ENCODE measurements at regions not wholly inside any gene's neighbourhood (a gene's known extent, or its start where the extent isn't known, plus 50 kb on each side); places are given as distances from the start of the nearest gene placed in this dataset.

DNA sequence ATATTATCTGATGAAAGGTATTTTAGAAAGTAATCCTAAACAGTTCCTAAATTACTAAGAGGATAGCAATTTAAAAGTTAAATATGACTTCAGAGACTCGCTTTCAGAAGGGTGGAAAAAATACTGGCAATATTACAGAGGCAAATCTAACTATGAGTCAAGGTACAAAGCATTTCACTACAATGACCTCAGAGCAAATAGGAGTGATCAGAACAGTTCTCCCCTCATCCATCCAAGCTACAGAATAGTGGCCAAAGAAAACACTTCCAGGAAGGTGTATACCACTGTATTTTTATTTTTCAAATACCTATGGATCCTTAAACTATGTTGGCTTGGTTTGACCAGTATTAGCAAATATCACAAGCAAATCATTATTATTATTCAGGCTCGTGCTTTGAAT lies 112.8 kb upstream of the ODAD2 start:
- Histone ChIP-seq H3K9me2 (replicated peaks; ENCODE audit: control insufficient read depth, low read length) (no peaks in the 10 kb centered on the region), H3K9me3 (ENCODE audit: control insufficient read depth, insufficient read depth, low read length) (no peaks in the 10 kb centered on the region), H3K4me2 (ENCODE audit: low read length) (no peak overlapping the region), H3K36me3 (ENCODE audit: control insufficient read depth, low read length) (no peaks in the 10 kb centered on the region), H3K27ac (ENCODE audit: low read depth, low read length) (no peak overlapping the region), H3K4me3 (ENCODE audit: low read length) (no peak overlapping the region), H3F3A (ENCODE audit: control insufficient read depth, insufficient read depth) (no peaks in the 10 kb centered on the region), H4K20me1 (ENCODE audit: control insufficient read depth, insufficient read depth, low read depth, low read length) (no peaks in the 10 kb centered on the region), H3K79me2 (ENCODE audit: control insufficient read depth, low read length) (no peaks in the 10 kb centered on the region), H3K4me1 (ENCODE audit: control insufficient read depth, low read length) (no peaks in the 10 kb centered on the region), H3K27me3 (ENCODE audit: control insufficient read depth, low read length) (no peaks in the 10 kb centered on the region)
- TF ChIP-seq, protein P1, sequence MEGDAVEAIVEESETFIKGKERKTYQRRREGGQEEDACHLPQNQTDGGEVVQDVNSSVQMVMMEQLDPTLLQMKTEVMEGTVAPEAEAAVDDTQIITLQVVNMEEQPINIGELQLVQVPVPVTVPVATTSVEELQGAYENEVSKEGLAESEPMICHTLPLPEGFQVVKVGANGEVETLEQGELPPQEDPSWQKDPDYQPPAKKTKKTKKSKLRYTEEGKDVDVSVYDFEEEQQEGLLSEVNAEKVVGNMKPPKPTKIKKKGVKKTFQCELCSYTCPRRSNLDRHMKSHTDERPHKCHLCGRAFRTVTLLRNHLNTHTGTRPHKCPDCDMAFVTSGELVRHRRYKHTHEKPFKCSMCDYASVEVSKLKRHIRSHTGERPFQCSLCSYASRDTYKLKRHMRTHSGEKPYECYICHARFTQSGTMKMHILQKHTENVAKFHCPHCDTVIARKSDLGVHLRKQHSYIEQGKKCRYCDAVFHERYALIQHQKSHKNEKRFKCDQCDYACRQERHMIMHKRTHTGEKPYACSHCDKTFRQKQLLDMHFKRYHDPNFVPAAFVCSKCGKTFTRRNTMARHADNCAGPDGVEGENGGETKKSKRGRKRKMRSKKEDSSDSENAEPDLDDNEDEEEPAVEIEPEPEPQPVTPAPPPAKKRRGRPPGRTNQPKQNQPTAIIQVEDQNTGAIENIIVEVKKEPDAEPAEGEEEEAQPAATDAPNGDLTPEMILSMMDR (IDR thresholded peaks at IDR 0.05; ENCODE audit: low read depth, low read length, poor library complexity, severe bottlenecking): no peak
- no peak for TF ChIP-seq EZH2phosphoT487 (IDR thresholded peaks at IDR 0.05; ENCODE audit: borderline replicate concordance, low read length)

DNA sequence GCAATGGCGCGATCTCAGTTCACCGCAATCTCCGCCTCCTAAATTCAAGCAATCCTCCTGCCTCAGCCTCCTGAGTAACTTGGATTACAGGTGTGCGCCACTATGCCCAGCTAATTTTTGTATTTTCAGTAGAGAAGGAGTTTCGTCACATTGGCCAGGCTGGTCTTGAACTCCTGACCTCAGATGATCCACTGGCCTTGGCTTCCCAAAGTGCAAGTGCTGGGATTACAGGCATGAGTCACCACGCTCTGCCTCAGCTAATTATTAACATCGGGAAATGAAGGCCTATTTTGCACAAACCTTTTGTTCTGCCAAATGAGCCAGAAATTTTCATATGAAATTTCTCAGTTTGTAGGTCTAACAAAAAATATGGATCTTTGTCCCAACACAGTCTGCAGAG lies 106.7 kb upstream of the ODAD2 start:
- TF ChIP-seq EZH2phosphoT487 (IDR thresholded peaks at IDR 0.05; ENCODE audit: borderline replicate concordance, low read length): no peak
- TF ChIP-seq, protein P1 (IDR thresholded peaks at IDR 0.05; ENCODE audit: low read depth, low read length, poor library complexity, severe bottlenecking): no peak
- Histone ChIP-seq H3K4me2 (ENCODE audit: low read length) (no peak overlapping the region), H3K4me1 (ENCODE audit: control insufficient read depth, low read length) (no peaks in the 10 kb centered on the region), H3K9me3 (ENCODE audit: control insufficient read depth, insufficient read depth, low read length) (no peaks in the 10 kb centered on the region), H3K36me3 (ENCODE audit: control insufficient read depth, low read length) (no peaks in the 10 kb centered on the region), H3K4me3 (ENCODE audit: low read length) (no peak overlapping the region), H4K20me1 (ENCODE audit: control insufficient read depth, insufficient read depth, low read depth, low read length) (no peaks in the 10 kb centered on the region), H3K9me2 (replicated peaks; ENCODE audit: control insufficient read depth, low read length) (no peaks in the 10 kb centered on the region), H3K27ac (ENCODE audit: low read depth, low read length) (no peak overlapping the region), H3K27me3 (ENCODE audit: control insufficient read depth, low read length) (no peaks in the 10 kb centered on the region), H3F3A (ENCODE audit: control insufficient read depth, insufficient read depth) (no peaks in the 10 kb centered on the region), H3K79me2 (ENCODE audit: control insufficient read depth, low read length) (no peaks in the 10 kb centered on the region)

DNA sequence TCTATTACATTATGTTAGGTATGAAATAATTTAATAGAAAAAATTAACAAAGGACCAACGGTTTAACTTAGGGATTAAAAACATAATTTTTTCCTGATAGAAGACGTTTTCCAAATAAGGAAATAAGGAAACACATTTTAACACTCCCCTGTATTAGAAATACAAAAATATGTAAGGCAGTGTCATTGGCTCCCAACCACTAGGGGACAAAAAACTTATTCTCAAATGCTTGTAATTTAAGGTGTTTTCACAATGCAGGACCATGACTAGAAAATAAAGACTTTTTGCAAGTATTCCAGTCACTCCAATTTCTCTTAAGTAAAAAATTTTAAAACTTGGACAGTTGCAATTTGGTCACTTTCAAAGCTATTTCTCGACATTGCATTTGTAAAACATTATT lies 98.8 kb upstream of the ODAD2 start:
- Histone ChIP-seq H3K27ac (ENCODE audit: low read depth, low read length) (no peak overlapping the region), H3K27me3 (ENCODE audit: control insufficient read depth, low read length) (no peaks in the 10 kb centered on the region), H3K36me3 (ENCODE audit: control insufficient read depth, low read length) (no peaks in the 10 kb centered on the region), H3K9me3 (ENCODE audit: control insufficient read depth, insufficient read depth, low read length) (no peaks in the 10 kb centered on the region), H3F3A (ENCODE audit: control insufficient read depth, insufficient read depth) (no peaks in the 10 kb centered on the region), H3K4me2 (ENCODE audit: low read length) (no peak overlapping the region), H3K4me1 (ENCODE audit: control insufficient read depth, low read length) (no peaks in the 10 kb centered on the region), H3K9me2 (replicated peaks; ENCODE audit: control insufficient read depth, low read length) (no peaks in the 10 kb centered on the region), H4K20me1 (ENCODE audit: control insufficient read depth, insufficient read depth, low read depth, low read length) (no peaks in the 10 kb centered on the region), H3K79me2 (ENCODE audit: control insufficient read depth, low read length) (no peaks in the 10 kb centered on the region), H3K4me3 (ENCODE audit: low read length) (no peak overlapping the region)
- TF ChIP-seq EZH2phosphoT487 (IDR thresholded peaks at IDR 0.05; ENCODE audit: borderline replicate concordance, low read length): no peak
- TF ChIP-seq, protein P1 (IDR thresholded peaks at IDR 0.05; ENCODE audit: low read depth, low read length, poor library complexity, severe bottlenecking): no peak
